ENCODE measurements at regions not wholly inside any gene's neighbourhood (a gene's known extent, or its start where the extent isn't known, plus 50 kb on each side); places are given as distances from the start of the nearest gene placed in this dataset.

GRCh38 chr6:139751179-139751578, 376.7 kb upstream of the CITED2 start:
- Histone ChIP-seq H3K27ac (ENCODE audit: low read depth, low read length) (peak overlapping the region; percentile 79), H3K4me1 (ENCODE audit: insufficient read depth, low read length) (peaks cover 65% of the 10 kb centered on the region), H3K27me3 (ENCODE audit: insufficient read depth, low read length) (no peaks in the 10 kb centered on the region), H3K36me3 (ENCODE audit: insufficient read depth, low read length) (no peaks in the 10 kb centered on the region), H3K9me3 (ENCODE audit: low read depth, low read length) (no peaks in the 10 kb centered on the region), H3K4me3 (ENCODE audit: insufficient read depth, low read length) (peak overlapping the region; percentile 12), H3K4me2 (ENCODE audit: insufficient read depth, low read length) (peak overlapping the region; percentile 29), H4K20me1 (ENCODE audit: insufficient read depth, low read length) (no peaks in the 10 kb centered on the region), H2AFZ (ENCODE audit: low read length) (peak overlapping the region; percentile 56), H3K79me2 (ENCODE audit: insufficient read depth, low read length) (no peaks in the 10 kb centered on the region)
- DNase-seq (ENCODE audit: insufficient read length, low spot score, missing footprints): no peak
- no peak for TF ChIP-seq CTCF (IDR thresholded peaks at IDR 0.05; ENCODE audit: extremely low read depth, low read depth, low read length)

- H3K4me3 ChIP-seq (ENCODE audit: insufficient read depth, low read length): no peak overlapping the region
- no peak overlapping the region for H3K4me2 ChIP-seq (ENCODE audit: insufficient read depth, low read length)
- DNase-seq (ENCODE audit: insufficient read length, low spot score, missing footprints): peak; percentile 37
- H3K9me3 ChIP-seq (ENCODE audit: low read depth, low read length): no peaks in the 10 kb centered on the region
- H3K27ac ChIP-seq (ENCODE audit: low read depth, low read length): peak overlapping the region; percentile 7
- H3K79me2 ChIP-seq (ENCODE audit: insufficient read depth, low read length): no peaks in the 10 kb centered on the region
- no peaks in the 10 kb centered on the region for H3K27me3 ChIP-seq (ENCODE audit: insufficient read depth, low read length)
- H3K4me1 ChIP-seq (ENCODE audit: insufficient read depth, low read length): peaks cover 61% of the 10 kb centered on the region
- no peaks in the 10 kb centered on the region for H4K20me1 ChIP-seq (ENCODE audit: insufficient read depth, low read length)
- H2AFZ ChIP-seq (ENCODE audit: low read length): no peak overlapping the region
- no peaks in the 10 kb centered on the region for H3K36me3 ChIP-seq (ENCODE audit: insufficient read depth, low read length)
- TF ChIP-seq CTCF (IDR thresholded peaks at IDR 0.05; ENCODE audit: extremely low read depth, low read depth, low read length): no peak
Measured at GRCh38 chr6:139748353-139749146, 374.1 kb upstream of the CITED2 start.

GRCh38 chr6:139747154-139747553, 372.7 kb upstream of the CITED2 start:
- TF ChIP-seq CTCF (IDR thresholded peaks at IDR 0.05; ENCODE audit: extremely low read depth, low read depth, low read length): no peak
- no peaks in the 10 kb centered on the region for H3K79me2 ChIP-seq (ENCODE audit: insufficient read depth, low read length)
- H3K9me3 ChIP-seq (ENCODE audit: low read depth, low read length): no peaks in the 10 kb centered on the region
- no peak overlapping the region for H3K27ac ChIP-seq (ENCODE audit: low read depth, low read length)
- H4K20me1 ChIP-seq (ENCODE audit: insufficient read depth, low read length): no peaks in the 10 kb centered on the region
- no peak for DNase-seq (ENCODE audit: insufficient read length, low spot score, missing footprints)
- H3K4me1 ChIP-seq (ENCODE audit: insufficient read depth, low read length): peaks cover 56% of the 10 kb centered on the region
- no peaks in the 10 kb centered on the region for H3K36me3 ChIP-seq (ENCODE audit: insufficient read depth, low read length)
- H3K4me3 ChIP-seq (ENCODE audit: insufficient read depth, low read length): no peak overlapping the region
- H2AFZ ChIP-seq (ENCODE audit: low read length): no peak overlapping the region
- no peak overlapping the region for H3K4me2 ChIP-seq (ENCODE audit: insufficient read depth, low read length)
- H3K27me3 ChIP-seq (ENCODE audit: insufficient read depth, low read length): no peaks in the 10 kb centered on the region

GRCh38 chr6:139744891-139745290, 370.4 kb upstream of the CITED2 start:
- peak; percentile 58 for DNase-seq (ENCODE audit: insufficient read length, low spot score, missing footprints)
- H2AFZ ChIP-seq (ENCODE audit: low read length): no peak overlapping the region
- H3K27me3 ChIP-seq (ENCODE audit: insufficient read depth, low read length): no peaks in the 10 kb centered on the region
- peak overlapping the region; percentile 42 for H3K4me2 ChIP-seq (ENCODE audit: insufficient read depth, low read length)
- H3K79me2 ChIP-seq (ENCODE audit: insufficient read depth, low read length): no peaks in the 10 kb centered on the region
- no peaks in the 10 kb centered on the region for H4K20me1 ChIP-seq (ENCODE audit: insufficient read depth, low read length)
- TF ChIP-seq CTCF (IDR thresholded peaks at IDR 0.05; ENCODE audit: extremely low read depth, low read depth, low read length): no peak
- H3K36me3 ChIP-seq (ENCODE audit: insufficient read depth, low read length): no peaks in the 10 kb centered on the region
- peak overlapping the region; percentile 10 for H3K4me3 ChIP-seq (ENCODE audit: insufficient read depth, low read length)
- H3K4me1 ChIP-seq (ENCODE audit: insufficient read depth, low read length): peaks cover 42% of the 10 kb centered on the region
- H3K9me3 ChIP-seq (ENCODE audit: low read depth, low read length): no peaks in the 10 kb centered on the region
- peak overlapping the region; percentile 55 for H3K27ac ChIP-seq (ENCODE audit: low read depth, low read length)
